ENCODE measurements at regions not wholly inside any gene's neighbourhood (a gene's known extent, or its start where the extent isn't known, plus 50 kb on each side); places are given as distances from the start of the nearest gene placed in this dataset.

- POLR2A ChIA-PET, result no interaction called here
- no peak overlapping the region for H3K27ac ChIP-seq (ENCODE audit: low read depth, low read length)
- ATAC-seq, result no peak
Measured at GRCh38 chr2:85952196-85952734, 63.5 kb upstream of the ST3GAL5 start.

More at GRCh38 chr2:85952196-85952734, 63.5 kb upstream of the ST3GAL5 start:
- H3K9ac ChIP-seq (ENCODE audit: low read length), result no peak overlapping the region
- H4K20me1 ChIP-seq (ENCODE audit: insufficient read depth), result no peaks in the 10 kb centered on the region
- TF ChIP-seq MAX (IDR thresholded peaks at IDR 0.05) (no peak), TCF7L2 (IDR thresholded peaks at IDR 0.05; ENCODE audit: borderline replicate concordance, extremely low read depth, insufficient read depth, insufficient read length) (no peak), SP1 (IDR thresholded peaks at IDR 0.05; ENCODE audit: low read depth) (no peak), EZH2phosphoT487 (IDR thresholded peaks at IDR 0.05; ENCODE audit: borderline replicate concordance) (no peak), ZBTB33 (IDR thresholded peaks at IDR 0.05; ENCODE audit: extremely low read depth, insufficient replicate concordance, low read length) (no peak), ATF3 (IDR thresholded peaks at IDR 0.05) (no peak), POLR2AphosphoS5 (IDR thresholded peaks at IDR 0.05; ENCODE audit: low read depth, low read length) (no peak), ZNF274 (IDR thresholded peaks at IDR 0.05; ENCODE audit: low read depth, low read length) (no peak), EZH2 (IDR thresholded peaks at IDR 0.05) (no peak)
- H3K27me3 ChIP-seq (ENCODE audit: insufficient read depth, low read length), result no peaks in the 10 kb centered on the region
- intact Hi-C loops (cut with micrococcal nuclease), result no loop called here
- H3K4me1 ChIP-seq (ENCODE audit: control insufficient read depth in 1 of 2, insufficient read depth in 2 of 2, low read length in 2 of 2), result no peaks in the 10 kb centered on the region
- H3K9me3 ChIP-seq (ENCODE audit: control insufficient read depth in 1 of 2, insufficient read depth in 1 of 2, low read depth in 1 of 2, low read length in 2 of 2), result peaks cover 0 to 3% of the 10 kb centered on the region in 2 experiments; a peak in 2 of 4 replicates
- ChIA-PET CTCF (no interaction called here), RAD21 (ENCODE audit: low non-redundant PET in 1 of 2, low total read pairs in 2 of 2, uncharacterized antibody in 2 of 2, unreplicated experiment in 2 of 2) (no interaction called here)
- BruUV-seq (replicated peaks), result no TSS peak
- H3K79me2 ChIP-seq (ENCODE audit: insufficient read depth, low read length), result no peaks in the 10 kb centered on the region
- no peak overlapping the region for H2AFZ ChIP-seq (ENCODE audit: low read depth, low read length, poor library complexity, severe bottlenecking)
- H3K4me3 ChIP-seq (replicated peaks in 1 of 2; ENCODE audit: low read depth in 1 of 2, low read length in 2 of 2), result no peak overlapping the region
- H3K36me3 ChIP-seq (ENCODE audit: control insufficient read depth in 1 of 2, insufficient read depth in 2 of 2, low read length in 2 of 2), result no peaks in the 10 kb centered on the region
- no peak for DNase-seq (ENCODE audit: low read depth, low spot score)
- H3K4me2 ChIP-seq (ENCODE audit: low read length), result no peak overlapping the region
- H3K9me2 ChIP-seq (ENCODE audit: insufficient read depth), result no peaks in the 10 kb centered on the region

Data from HCT116 (cell line).